ENCODE measurements at regions not wholly inside any gene's neighbourhood (a gene's known extent, or its start where the extent isn't known, plus 50 kb on each side); places are given as distances from the start of the nearest gene placed in this dataset.

DNA sequence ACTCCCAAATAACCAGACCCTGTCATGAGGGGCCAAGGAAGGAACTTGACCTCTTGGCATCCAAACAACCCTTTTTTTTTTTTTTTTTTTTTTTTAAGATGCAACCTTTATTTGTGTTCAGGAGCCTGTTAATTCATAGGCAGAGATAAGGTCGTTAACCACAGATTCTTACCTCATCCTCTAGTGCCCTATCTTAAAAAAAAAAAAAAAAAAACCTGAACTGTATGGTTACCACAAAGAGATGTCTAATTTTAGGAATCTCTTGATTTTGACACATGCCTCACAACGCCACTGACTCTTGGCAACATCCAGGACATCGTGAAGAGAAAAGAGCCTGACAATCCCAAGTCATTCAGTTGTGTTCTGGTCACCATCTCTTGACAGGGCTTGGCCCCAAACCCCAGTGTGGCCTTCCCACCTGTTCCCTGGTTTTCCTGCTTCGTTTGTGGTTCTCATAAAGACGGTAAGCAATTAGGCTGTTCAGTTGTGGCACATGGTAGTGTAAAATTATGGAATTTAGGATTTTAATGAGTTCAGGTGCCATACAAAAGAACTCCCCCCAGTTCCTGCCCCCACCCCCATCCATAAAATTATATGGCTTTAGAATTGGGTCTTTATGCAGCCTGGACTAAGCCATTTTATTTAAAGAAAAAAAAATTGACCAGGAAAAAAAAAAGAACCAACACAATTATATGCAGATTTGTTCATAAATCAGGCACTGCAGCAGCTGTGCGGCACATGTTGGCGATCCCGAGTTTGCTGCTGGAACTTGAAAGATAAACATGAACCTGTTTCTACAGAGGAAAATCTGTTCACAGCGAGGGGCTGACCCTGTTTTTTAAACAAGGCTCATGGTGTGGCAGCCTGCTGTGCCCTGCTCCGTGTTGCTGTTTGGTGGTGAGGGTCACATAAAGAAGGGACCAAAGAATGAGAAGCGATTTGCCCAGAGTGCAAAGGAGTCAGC is 267.8 kb upstream of the CLINT1 start:
- no peak for ATAC-seq
- CTCF ChIA-PET, result no interaction called here

GRCh38 chr5:158124606-158125316 is 265.8 kb upstream of the CLINT1 start:
- Histone ChIP-seq H2AFZ (ENCODE audit: low read length) (no peak overlapping the region), H3K4me3 (ENCODE audit: low read length) (no peak overlapping the region), H3K27ac (ENCODE audit: low read length) (no peak overlapping the region), H3K27me3 (ENCODE audit: low read length) (peaks cover 52% of the 10 kb centered on the region), H3K9me3 (ENCODE audit: low read length) (no peaks in the 10 kb centered on the region), H3K9ac (ENCODE audit: low read length) (no peak overlapping the region), H3K4me1 (ENCODE audit: insufficient read depth, low read length) (peaks cover 8% of the 10 kb centered on the region), H3K79me2 (ENCODE audit: low read length) (no peaks in the 10 kb centered on the region), H3K9me2 (replicated peaks; ENCODE audit: low read length) (no peaks in the 10 kb centered on the region), H4K20me1 (ENCODE audit: low read length) (no peaks in the 10 kb centered on the region), H3F3A (ENCODE audit: low read length, unreplicated experiment) (no peaks in the 10 kb centered on the region), H3K36me3 (ENCODE audit: low read depth, low read length) (no peaks in the 10 kb centered on the region), H3K4me2 (ENCODE audit: low read length) (no peak overlapping the region)
- no TSS peak for BruUV-seq (replicated peaks)
- no peak for TF ChIP-seq EZH2 (IDR thresholded peaks at IDR 0.05; ENCODE audit: low read length, unreplicated experiment)
- TF ChIP-seq, protein P1, sequence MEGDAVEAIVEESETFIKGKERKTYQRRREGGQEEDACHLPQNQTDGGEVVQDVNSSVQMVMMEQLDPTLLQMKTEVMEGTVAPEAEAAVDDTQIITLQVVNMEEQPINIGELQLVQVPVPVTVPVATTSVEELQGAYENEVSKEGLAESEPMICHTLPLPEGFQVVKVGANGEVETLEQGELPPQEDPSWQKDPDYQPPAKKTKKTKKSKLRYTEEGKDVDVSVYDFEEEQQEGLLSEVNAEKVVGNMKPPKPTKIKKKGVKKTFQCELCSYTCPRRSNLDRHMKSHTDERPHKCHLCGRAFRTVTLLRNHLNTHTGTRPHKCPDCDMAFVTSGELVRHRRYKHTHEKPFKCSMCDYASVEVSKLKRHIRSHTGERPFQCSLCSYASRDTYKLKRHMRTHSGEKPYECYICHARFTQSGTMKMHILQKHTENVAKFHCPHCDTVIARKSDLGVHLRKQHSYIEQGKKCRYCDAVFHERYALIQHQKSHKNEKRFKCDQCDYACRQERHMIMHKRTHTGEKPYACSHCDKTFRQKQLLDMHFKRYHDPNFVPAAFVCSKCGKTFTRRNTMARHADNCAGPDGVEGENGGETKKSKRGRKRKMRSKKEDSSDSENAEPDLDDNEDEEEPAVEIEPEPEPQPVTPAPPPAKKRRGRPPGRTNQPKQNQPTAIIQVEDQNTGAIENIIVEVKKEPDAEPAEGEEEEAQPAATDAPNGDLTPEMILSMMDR (conservative IDR thresholded peaks at IDR 0.05; ENCODE audit: low read depth, low read length), result no peak
- TF ChIP-seq EZH2phosphoT487 (IDR thresholded peaks at IDR 0.05; ENCODE audit: borderline replicate concordance, low read length), result no peak
- POLR2A ChIA-PET (ENCODE audit: unreplicated experiment), result no interaction called here
- intact Hi-C loops (cut with micrococcal nuclease), result no loop called here
- DNase-seq (no peak), ATAC-seq (no peak)
- CTCF ChIA-PET, result no interaction called here

More for the DNA sequence above, 267.8 kb upstream of the CLINT1 start:
- DNase-seq, result no peak
- Histone ChIP-seq H3K27ac (ENCODE audit: low read length) (no peak overlapping the region), H3F3A (ENCODE audit: low read length, unreplicated experiment) (no peaks in the 10 kb centered on the region), H3K4me1 (ENCODE audit: insufficient read depth, low read length) (no peaks in the 10 kb centered on the region), H2AFZ (ENCODE audit: low read length) (no peak overlapping the region), H3K27me3 (ENCODE audit: low read length) (peaks cover 65% of the 10 kb centered on the region), H4K20me1 (ENCODE audit: low read length) (no peaks in the 10 kb centered on the region), H3K36me3 (ENCODE audit: low read depth, low read length) (no peaks in the 10 kb centered on the region), H3K9ac (ENCODE audit: low read length) (no peak overlapping the region), H3K9me2 (replicated peaks; ENCODE audit: low read length) (no peaks in the 10 kb centered on the region), H3K9me3 (ENCODE audit: low read length) (no peaks in the 10 kb centered on the region), H3K4me2 (ENCODE audit: low read length) (no peak overlapping the region), H3K4me3 (ENCODE audit: low read length) (no peak overlapping the region), H3K79me2 (ENCODE audit: low read length) (no peaks in the 10 kb centered on the region)
- no TSS peak for BruUV-seq (replicated peaks)
- POLR2A ChIA-PET (ENCODE audit: unreplicated experiment), result no interaction called here
- intact Hi-C loops (cut with micrococcal nuclease), result no loop called here
- TF ChIP-seq, protein P1 (conservative IDR thresholded peaks at IDR 0.05; ENCODE audit: low read depth, low read length), result no peak
- TF ChIP-seq EZH2 (IDR thresholded peaks at IDR 0.05; ENCODE audit: low read length, unreplicated experiment) (no peak), EZH2phosphoT487 (IDR thresholded peaks at IDR 0.05; ENCODE audit: borderline replicate concordance, low read length) (no peak)

Data from PC-3 (cell line).